ENCODE measurements at regions not wholly inside any gene's neighbourhood (a gene's known extent, or its start where the extent isn't known, plus 50 kb on each side); places are given as distances from the start of the nearest gene placed in this dataset.

DNA sequence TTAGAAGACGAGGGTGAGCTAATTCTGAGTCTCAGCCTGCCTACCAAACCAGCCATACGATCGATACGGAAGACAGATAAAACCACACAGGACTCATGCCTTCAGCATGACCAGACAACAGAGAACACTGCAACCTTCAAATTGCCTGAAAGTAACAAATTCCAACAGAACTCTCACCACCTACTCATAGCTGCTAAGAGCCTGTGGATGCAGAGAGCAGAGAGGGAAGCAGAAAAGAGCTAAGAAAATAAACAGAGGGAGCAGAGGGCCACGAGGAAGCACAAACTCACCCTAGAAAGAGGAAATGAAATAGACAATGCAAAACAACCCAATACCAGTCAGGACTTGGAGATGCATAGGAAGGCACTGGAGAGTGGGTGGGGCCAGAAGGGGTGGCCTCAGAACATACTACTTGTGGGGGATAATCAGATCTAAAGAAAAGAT is 86.7 kb upstream of the TAS2R1 start:
- TF ChIP-seq, protein P1, sequence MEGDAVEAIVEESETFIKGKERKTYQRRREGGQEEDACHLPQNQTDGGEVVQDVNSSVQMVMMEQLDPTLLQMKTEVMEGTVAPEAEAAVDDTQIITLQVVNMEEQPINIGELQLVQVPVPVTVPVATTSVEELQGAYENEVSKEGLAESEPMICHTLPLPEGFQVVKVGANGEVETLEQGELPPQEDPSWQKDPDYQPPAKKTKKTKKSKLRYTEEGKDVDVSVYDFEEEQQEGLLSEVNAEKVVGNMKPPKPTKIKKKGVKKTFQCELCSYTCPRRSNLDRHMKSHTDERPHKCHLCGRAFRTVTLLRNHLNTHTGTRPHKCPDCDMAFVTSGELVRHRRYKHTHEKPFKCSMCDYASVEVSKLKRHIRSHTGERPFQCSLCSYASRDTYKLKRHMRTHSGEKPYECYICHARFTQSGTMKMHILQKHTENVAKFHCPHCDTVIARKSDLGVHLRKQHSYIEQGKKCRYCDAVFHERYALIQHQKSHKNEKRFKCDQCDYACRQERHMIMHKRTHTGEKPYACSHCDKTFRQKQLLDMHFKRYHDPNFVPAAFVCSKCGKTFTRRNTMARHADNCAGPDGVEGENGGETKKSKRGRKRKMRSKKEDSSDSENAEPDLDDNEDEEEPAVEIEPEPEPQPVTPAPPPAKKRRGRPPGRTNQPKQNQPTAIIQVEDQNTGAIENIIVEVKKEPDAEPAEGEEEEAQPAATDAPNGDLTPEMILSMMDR (conservative IDR thresholded peaks at IDR 0.05; ENCODE audit: low read length): no peak
- no peak for TF ChIP-seq EZH2phosphoT487 (IDR thresholded peaks at IDR 0.05; ENCODE audit: borderline replicate concordance, low read depth, low read length)
